ENCODE measurements at regions not wholly inside any gene's neighbourhood (a gene's known extent, or its start where the extent isn't known, plus 50 kb on each side); places are given as distances from the start of the nearest gene placed in this dataset.

- Mint-ChIP-seq H3K4me1 (ENCODE audit: low read depth) (no peaks in the 10 kb centered on the region), H3K4me3 (no peak overlapping the region), H3K9me3 (peaks cover 11% of the 10 kb centered on the region), H3K36me3 (ENCODE audit: low read depth) (peaks cover 2% of the 10 kb centered on the region), H3K27me3 (peaks cover 2% of the 10 kb centered on the region), H3K27ac (no peak overlapping the region)
- POLR2A ChIA-PET = no interaction called here
- intact Hi-C loops (cut with micrococcal nuclease) = no loop called here
- CTCF ChIA-PET = interaction anchor here (1.0 kb wide), 1 partner anchor 9 kb away, joined by 4 read pairs; no protein-coding TSS in a partner anchor
- no peak for TF ChIP-seq CTCF (IDR thresholded peaks at IDR 0.05)
- ATAC-seq (no peak), DNase-seq (no peak)
These were observed 431.8 kb downstream of the PREX1 start for GRCh38 chr20:48395816-48396546.

- H3K27me3 Mint-ChIP-seq = peaks cover 2% of the 10 kb centered on the region
- DNase-seq = no peak
- H3K4me3 Mint-ChIP-seq = no peak overlapping the region
- H3K27ac Mint-ChIP-seq = no peak overlapping the region
- peaks cover 2% of the 10 kb centered on the region for H3K36me3 Mint-ChIP-seq (ENCODE audit: low read depth)
- peaks cover 17% of the 10 kb centered on the region for H3K9me3 Mint-ChIP-seq
- TF ChIP-seq CTCF (IDR thresholded peaks at IDR 0.05) = no peak
- ChIA-PET CTCF (interaction anchor here (1.0 kb wide), 1 partner anchor 10 kb away, joined by 4 read pairs; no protein-coding TSS in a partner anchor), POLR2A (no interaction called here)
- no peak for ATAC-seq
- intact Hi-C loops (cut with micrococcal nuclease) = no loop called here
- H3K4me1 Mint-ChIP-seq (ENCODE audit: low read depth) = no peaks in the 10 kb centered on the region
These were observed 433.3 kb downstream of the PREX1 start for GRCh38 chr20:48394415-48395081.

GRCh38 chr20:48393737-48394314 is 434.0 kb downstream of the PREX1 start:
- Mint-ChIP-seq H3K4me3 (no peak overlapping the region), H3K27ac (no peak overlapping the region), H3K9me3 (peaks cover 17% of the 10 kb centered on the region), H3K36me3 (ENCODE audit: low read depth) (peaks cover 2% of the 10 kb centered on the region), H3K27me3 (peaks cover 2% of the 10 kb centered on the region), H3K4me1 (ENCODE audit: low read depth) (no peaks in the 10 kb centered on the region)
- DNase-seq (no peak), ATAC-seq (no peak)
- ChIA-PET POLR2A (no interaction called here), CTCF (no interaction called here)
- intact Hi-C loops (cut with micrococcal nuclease) = no loop called here
- no peak for TF ChIP-seq CTCF (IDR thresholded peaks at IDR 0.05)

- no peak for TF ChIP-seq CTCF (IDR thresholded peaks at IDR 0.05)
- no peak for DNase-seq
- ATAC-seq = no peak
- intact Hi-C loops (cut with micrococcal nuclease) = no loop called here
- Mint-ChIP-seq H3K36me3 (ENCODE audit: low read depth) (peaks cover 2% of the 10 kb centered on the region), H3K27ac (no peak overlapping the region), H3K4me1 (ENCODE audit: low read depth) (no peaks in the 10 kb centered on the region), H3K4me3 (no peak overlapping the region), H3K27me3 (peaks cover 2% of the 10 kb centered on the region), H3K9me3 (peaks cover 17% of the 10 kb centered on the region)
- ChIA-PET POLR2A (no interaction called here), CTCF (no interaction called here)
These were observed 434.5 kb downstream of the PREX1 start for GRCh38 chr20:48393311-48393685.
